Skeletal muscle satellite cell (primary cell): ENCODE measurements at regions not wholly inside any gene's neighbourhood (a gene's known extent, or its start where the extent isn't known, plus 50 kb on each side); places are given as distances from the start of the nearest gene placed in this dataset.

Experiments
- H3K27me3 ChIP-seq: 2 replicates; pipeline ENCODE4 v1.7.0; 2013; ENCODE audit warnings: low read length; ENCODE audit not compliant: control insufficient read depth, insufficient read depth
- H3K36me3 ChIP-seq: 2 replicates; pipeline ENCODE4 v1.7.0; 2013; ENCODE audit warnings: mild to moderate bottlenecking, control low read depth, low read length; ENCODE audit not compliant: insufficient read depth
- H3K4me1 ChIP-seq: 2 replicates; pipeline ENCODE4 v1.7.0; 2013; ENCODE audit warnings: low read length; ENCODE audit not compliant: control insufficient read depth, insufficient read depth
- H3K4me2 ChIP-seq: 2 replicates; pipeline ENCODE4 v1.7.0; 2013; ENCODE audit warnings: mild to moderate bottlenecking, low read length
- H3K4me3 ChIP-seq: 2 replicates; pipeline ENCODE4 v1.7.0; 2013; ENCODE audit warnings: low read length
- H3K9ac ChIP-seq: 2 replicates; pipeline ENCODE4 v1.7.0; 2013; ENCODE audit warnings: mild to moderate bottlenecking, low read depth, low read length, moderate library complexity
- H3K9me3 ChIP-seq: replicated peaks from 2 replicates; pipeline ENCODE4 v1.7.0; 2013; ENCODE audit warnings: mild to moderate bottlenecking, control low read depth, low read length

DNA sequence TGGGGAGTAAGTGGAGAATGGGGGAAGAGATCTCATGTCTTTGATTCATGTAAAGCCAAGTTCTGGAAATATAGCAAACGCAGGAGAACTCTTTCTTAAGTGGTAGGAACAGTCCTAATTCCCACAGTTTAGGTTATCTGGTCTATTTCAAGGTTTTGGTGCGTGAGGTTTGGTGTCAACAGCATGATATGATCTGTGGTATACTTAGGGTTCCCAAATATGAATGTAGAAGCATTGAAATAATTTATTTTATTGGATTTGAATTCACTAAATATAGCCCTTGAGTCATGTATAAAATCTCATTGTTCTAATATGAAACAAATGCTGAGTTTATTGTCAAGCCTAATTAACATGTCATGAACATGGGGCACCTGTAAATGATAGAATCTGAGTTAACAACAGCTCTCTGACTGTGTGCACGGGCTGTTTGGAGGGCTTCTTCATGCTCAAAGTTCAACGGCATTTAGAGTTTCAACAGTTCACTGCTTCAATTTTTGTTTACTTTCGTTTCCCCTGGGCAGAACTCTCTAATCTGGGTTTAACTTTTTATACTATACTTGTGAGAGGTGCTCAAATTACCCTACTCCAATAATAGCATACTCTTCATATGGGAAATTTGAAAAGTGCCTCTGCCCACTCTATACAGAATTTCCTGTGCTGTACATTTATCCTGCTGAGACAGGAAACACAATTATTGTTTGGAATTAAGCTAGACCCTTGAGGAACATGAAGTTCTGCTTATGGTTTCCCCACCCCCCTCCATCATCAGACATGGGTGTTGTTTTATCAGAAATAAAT, 236.3 kb upstream of the ZNF217 start:
- H3K4me2 ChIP-seq, result peak overlapping the region; percentile 87
- H3K36me3 ChIP-seq, result no peaks in the 10 kb centered on the region
- H3K9me3 ChIP-seq, result no peaks in the 10 kb centered on the region
- peaks cover 47% of the 10 kb centered on the region for H3K4me1 ChIP-seq
- peak overlapping the region; percentile 57 for H3K4me3 ChIP-seq
- no peaks in the 10 kb centered on the region for H3K27me3 ChIP-seq
- peak overlapping the region; percentile 99 for H3K9ac ChIP-seq

GRCh38 chr20:53829255-53829723, 235.7 kb upstream of the ZNF217 start:
- H3K9ac ChIP-seq, result peak overlapping the region; percentile 99
- H3K4me3 ChIP-seq, result peak overlapping the region; percentile 61
- H3K9me3 ChIP-seq, result no peaks in the 10 kb centered on the region
- peak overlapping the region; percentile 87 for H3K4me2 ChIP-seq
- peaks cover 45% of the 10 kb centered on the region for H3K4me1 ChIP-seq
- no peaks in the 10 kb centered on the region for H3K27me3 ChIP-seq
- no peaks in the 10 kb centered on the region for H3K36me3 ChIP-seq

- peak overlapping the region; percentile 99 for H3K9ac ChIP-seq
- no peaks in the 10 kb centered on the region for H3K36me3 ChIP-seq
- H3K4me1 ChIP-seq, result peaks cover 39% of the 10 kb centered on the region
- H3K27me3 ChIP-seq, result no peaks in the 10 kb centered on the region
- H3K4me2 ChIP-seq, result peak overlapping the region; percentile 87
- no peaks in the 10 kb centered on the region for H3K9me3 ChIP-seq
- peak overlapping the region; percentile 61 for H3K4me3 ChIP-seq
Observed at GRCh38 chr20:53828682-53829254, 235.1 kb upstream of the ZNF217 start.

- H3K4me2 ChIP-seq, result peak overlapping the region; percentile 87
- H3K9ac ChIP-seq, result peak overlapping the region; percentile 99
- H3K4me1 ChIP-seq, result peaks cover 37% of the 10 kb centered on the region
- H3K9me3 ChIP-seq, result no peaks in the 10 kb centered on the region
- peak overlapping the region; percentile 49 for H3K4me3 ChIP-seq
- no peaks in the 10 kb centered on the region for H3K36me3 ChIP-seq
- no peaks in the 10 kb centered on the region for H3K27me3 ChIP-seq
Observed at GRCh38 chr20:53828088-53828681, 234.5 kb upstream of the ZNF217 start.

DNA sequence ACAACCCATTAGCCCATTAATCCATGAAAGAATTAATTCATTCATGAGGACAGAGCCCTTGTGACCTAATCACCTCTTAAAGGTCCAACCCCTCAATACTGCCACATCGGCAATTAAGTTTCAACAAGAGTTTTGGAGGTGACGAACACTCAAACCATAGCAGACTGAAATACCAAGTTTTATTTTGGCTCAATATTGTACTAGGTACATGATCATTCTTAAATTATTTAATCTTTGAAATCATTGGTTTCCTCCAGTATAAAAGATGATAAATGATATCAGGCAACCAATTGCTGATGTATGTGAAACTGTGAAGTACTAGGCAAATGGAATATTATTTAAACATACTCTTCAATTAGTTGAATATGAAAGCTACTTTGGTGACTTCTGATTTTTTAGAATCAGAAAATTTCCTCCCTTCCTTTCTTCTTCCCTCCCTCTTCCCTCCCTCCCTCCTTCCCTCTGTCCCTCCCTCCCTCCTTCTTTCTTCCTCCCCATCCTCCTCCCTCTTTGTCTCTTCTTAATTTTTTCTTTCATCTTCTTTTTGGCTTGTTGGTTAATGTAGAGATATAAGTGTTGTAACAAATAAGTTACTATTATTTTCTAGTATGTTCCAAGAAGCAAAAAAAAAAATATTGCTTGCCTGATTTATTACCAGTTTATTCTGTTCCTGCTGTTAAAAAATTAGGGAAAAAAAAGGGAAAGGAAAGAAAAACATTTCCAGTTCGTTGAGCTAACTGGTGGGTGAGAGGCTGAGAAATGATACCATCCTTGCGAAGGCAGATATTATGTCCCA, 233.9 kb upstream of the ZNF217 start:
- peak overlapping the region; percentile 99 for H3K9ac ChIP-seq
- peaks cover 37% of the 10 kb centered on the region for H3K4me1 ChIP-seq
- H3K27me3 ChIP-seq, result no peaks in the 10 kb centered on the region
- no peaks in the 10 kb centered on the region for H3K36me3 ChIP-seq
- peak overlapping the region; percentile 10 for H3K4me3 ChIP-seq
- H3K4me2 ChIP-seq, result peak overlapping the region; percentile 87
- no peaks in the 10 kb centered on the region for H3K9me3 ChIP-seq

DNA sequence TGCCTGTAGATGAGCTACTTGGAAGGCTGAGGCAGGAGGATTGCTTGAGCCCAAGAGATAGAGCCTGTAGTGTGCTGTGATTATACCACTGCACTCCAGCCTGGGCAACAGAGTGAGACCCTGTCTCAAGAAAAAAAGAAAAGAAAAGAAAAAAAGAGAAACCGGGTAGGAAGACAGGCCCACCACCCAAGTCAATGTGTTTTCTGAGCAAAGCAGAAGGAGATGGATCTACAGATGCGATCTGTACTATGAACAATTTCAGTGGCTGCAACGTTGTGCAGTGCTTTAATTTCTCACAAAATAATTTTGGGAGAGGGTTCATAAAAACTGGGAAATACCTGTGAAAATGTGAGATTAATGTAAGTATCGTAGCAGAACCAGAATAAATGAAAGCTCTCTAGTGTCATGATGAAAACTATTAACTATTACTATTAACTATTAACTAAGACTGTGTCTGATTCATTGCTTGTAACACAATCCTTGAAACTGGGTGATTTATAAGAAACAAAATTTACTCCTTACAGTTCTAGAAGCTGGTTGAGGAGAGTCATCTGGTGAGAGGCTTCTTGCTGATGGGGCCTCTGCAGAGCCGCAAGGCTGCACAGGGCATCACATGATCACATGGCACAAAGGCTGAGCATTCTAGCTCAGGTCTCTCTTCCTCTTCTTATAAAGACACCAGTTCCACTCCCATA, 233.1 kb upstream of the ZNF217 start:
- H3K4me2 ChIP-seq, result peak overlapping the region; percentile 87
- peak overlapping the region; percentile 10 for H3K4me3 ChIP-seq
- no peaks in the 10 kb centered on the region for H3K27me3 ChIP-seq
- no peaks in the 10 kb centered on the region for H3K36me3 ChIP-seq
- H3K4me1 ChIP-seq, result peaks cover 37% of the 10 kb centered on the region
- peak overlapping the region; percentile 99 for H3K9ac ChIP-seq
- no peaks in the 10 kb centered on the region for H3K9me3 ChIP-seq

DNA sequence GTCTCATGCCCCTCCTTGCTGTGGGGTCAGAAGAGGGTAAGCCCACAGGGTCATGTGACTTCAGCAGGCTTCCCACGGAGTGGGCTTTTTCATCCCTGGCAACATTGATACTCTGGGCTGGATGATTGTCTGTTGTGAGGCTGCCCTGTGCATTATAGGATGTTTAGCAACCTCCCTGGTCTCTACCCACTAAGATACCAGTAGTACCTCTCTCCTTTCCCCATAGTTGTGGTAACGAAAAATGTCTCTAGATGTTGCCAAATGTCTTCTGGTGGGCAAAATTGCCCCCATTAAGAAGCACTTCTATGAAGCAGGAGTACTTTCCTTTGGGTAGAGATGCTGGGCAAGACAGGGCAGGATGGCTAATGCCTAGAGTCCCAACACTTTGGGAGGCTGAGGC, 232.5 kb upstream of the ZNF217 start:
- no peak overlapping the region for H3K9ac ChIP-seq
- peaks cover 37% of the 10 kb centered on the region for H3K4me1 ChIP-seq
- H3K9me3 ChIP-seq, result no peaks in the 10 kb centered on the region
- H3K36me3 ChIP-seq, result no peaks in the 10 kb centered on the region
- no peaks in the 10 kb centered on the region for H3K27me3 ChIP-seq
- no peak overlapping the region for H3K4me3 ChIP-seq
- H3K4me2 ChIP-seq, result no peak overlapping the region

DNA sequence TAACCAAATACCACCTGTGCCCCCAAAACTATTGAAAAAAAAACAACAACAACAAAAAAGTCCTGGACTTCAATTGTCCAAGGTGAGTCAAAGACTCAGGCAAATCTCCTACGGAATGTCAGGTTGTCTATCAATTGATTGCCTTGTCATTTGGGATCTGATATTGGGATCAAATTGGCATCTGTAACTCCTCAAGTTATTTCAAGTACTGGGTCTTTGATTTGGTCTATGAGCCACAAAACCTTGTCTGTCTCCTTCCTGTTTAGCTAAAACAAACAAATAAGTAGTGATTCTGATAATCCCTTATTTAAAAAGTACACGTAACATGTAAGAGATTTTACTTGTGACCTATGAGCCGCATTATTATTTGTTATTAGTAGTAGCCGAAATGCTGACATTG, 231.6 kb upstream of the ZNF217 start:
- no peaks in the 10 kb centered on the region for H3K9me3 ChIP-seq
- H3K9ac ChIP-seq, result no peak overlapping the region
- H3K27me3 ChIP-seq, result no peaks in the 10 kb centered on the region
- H3K4me2 ChIP-seq, result no peak overlapping the region
- peaks cover 30% of the 10 kb centered on the region for H3K4me1 ChIP-seq
- H3K4me3 ChIP-seq, result no peak overlapping the region
- no peaks in the 10 kb centered on the region for H3K36me3 ChIP-seq

GRCh38 chr20:53824779-53825178, 231.1 kb upstream of the ZNF217 start:
- Histone ChIP-seq H3K4me2 (no peak overlapping the region), H3K9ac (no peak overlapping the region), H3K9me3 (no peaks in the 10 kb centered on the region), H3K27me3 (no peaks in the 10 kb centered on the region), H3K4me3 (no peak overlapping the region), H3K36me3 (no peaks in the 10 kb centered on the region), H3K4me1 (peaks cover 25% of the 10 kb centered on the region)

DNA sequence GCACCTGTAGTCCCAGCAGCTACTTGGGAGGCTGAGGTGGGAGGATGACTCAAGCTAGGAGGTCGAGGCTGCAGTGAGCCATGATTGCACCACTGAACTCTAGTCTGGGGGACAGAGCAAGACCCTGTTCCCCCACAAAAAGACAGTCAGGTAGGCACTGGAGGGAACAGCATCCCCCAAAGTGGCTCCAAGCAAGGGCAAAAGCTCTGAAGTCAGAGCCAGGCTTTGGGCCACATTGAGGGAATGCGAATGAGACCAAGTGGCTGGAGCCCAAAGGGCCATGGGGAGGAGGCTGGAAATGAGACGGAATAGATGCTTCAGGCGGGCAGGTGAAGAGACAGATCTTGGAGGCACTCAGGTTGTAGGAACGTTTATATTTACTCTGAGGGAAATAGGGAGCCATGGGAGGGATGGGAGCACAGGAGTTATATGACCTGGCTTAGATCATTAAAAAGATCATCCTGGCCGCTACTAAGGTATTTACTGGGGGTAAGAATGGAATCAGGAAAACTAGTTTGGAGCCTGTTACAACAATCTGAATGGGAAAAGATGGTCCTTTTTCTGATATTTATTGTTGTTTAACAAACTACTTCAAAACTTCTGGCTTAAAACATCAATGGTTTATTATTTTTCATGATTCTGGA, 229.6 kb upstream of the ZNF217 start:
- H3K4me3 ChIP-seq, result no peak overlapping the region
- no peaks in the 10 kb centered on the region for H3K9me3 ChIP-seq
- H3K27me3 ChIP-seq, result no peaks in the 10 kb centered on the region
- H3K4me1 ChIP-seq, result peaks cover 14% of the 10 kb centered on the region
- no peaks in the 10 kb centered on the region for H3K36me3 ChIP-seq
- H3K9ac ChIP-seq, result no peak overlapping the region
- no peak overlapping the region for H3K4me2 ChIP-seq
